ENCODE measurements at regions not wholly inside any gene's neighbourhood (a gene's known extent, or its start where the extent isn't known, plus 50 kb on each side); places are given as distances from the start of the nearest gene placed in this dataset.

DNA sequence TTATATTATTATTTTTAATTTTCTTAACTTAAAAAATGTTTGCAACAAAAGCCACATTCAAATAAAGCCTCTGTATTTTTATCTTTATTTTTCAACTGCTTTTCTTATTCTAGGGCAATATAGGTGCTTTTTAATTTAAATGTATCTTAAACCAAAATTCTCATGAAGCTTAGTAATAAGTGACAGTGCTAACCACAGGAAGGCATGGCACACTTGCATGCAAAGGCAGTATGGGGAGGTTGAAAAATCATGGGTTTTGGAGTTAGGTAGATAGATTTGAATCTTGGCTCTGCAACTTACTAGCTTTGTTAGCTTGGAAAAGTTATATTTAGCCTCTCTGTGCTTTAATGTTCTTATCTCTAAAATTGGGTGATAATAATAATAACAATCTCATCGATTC is 458.0 kb downstream of the DMAC1 start:
- Histone ChIP-seq H3K9me3 (ENCODE audit: control insufficient read depth, low read depth, low read length) (no peaks in the 10 kb centered on the region), H2AFZ (ENCODE audit: control insufficient read depth, low read length) (no peak overlapping the region), H3K9ac (ENCODE audit: control insufficient read depth, extremely low read depth, insufficient read depth, low read length) (no peak overlapping the region), H3K4me2 (ENCODE audit: control insufficient read depth, extremely low read depth, insufficient read depth, low read depth, low read length) (no peak overlapping the region), H3K9me1 (ENCODE audit: control insufficient read depth, extremely low read depth, insufficient read depth, low read length) (no peaks in the 10 kb centered on the region), H3K79me2 (ENCODE audit: control insufficient read depth, insufficient read depth, low read length) (no peaks in the 10 kb centered on the region), H3K27me3 (ENCODE audit: control insufficient read depth, extremely low read depth, insufficient read depth, low read length) (no peaks in the 10 kb centered on the region), H3K36me3 (ENCODE audit: control insufficient read depth in 2 of 2, extremely low read depth in 1 of 2, insufficient read depth in 2 of 2, low read length in 2 of 2) (no peaks in the 10 kb centered on the region), H4K20me1 (ENCODE audit: control insufficient read depth, extremely low read depth, insufficient read depth, low read length) (no peaks in the 10 kb centered on the region), H3K27ac (ENCODE audit: control insufficient read depth, insufficient read depth, low read length) (no peak overlapping the region), H3K4me1 (ENCODE audit: control insufficient read depth, extremely low read depth, insufficient read depth, low read length) (no peaks in the 10 kb centered on the region), H3K4me3 (ENCODE audit: control insufficient read depth in 2 of 3, extremely low read depth in 1 of 3, insufficient read depth in 2 of 3, low read depth in 1 of 3, low read length in 3 of 3) (no peak overlapping the region)
- dilution Hi-C loops (cut with MboI; ENCODE audit: extremely low pct_ligation_motif_present, low sequenced_read_pairs): no loop called here
- FAIRE-seq (no peak), DNase-seq (ENCODE audit: low read depth, low spot score) (no peak)
- TF ChIP-seq EZH2 (IDR thresholded peaks at IDR 0.05; ENCODE audit: low read length): no peak
- TF ChIP-seq, protein P1, sequence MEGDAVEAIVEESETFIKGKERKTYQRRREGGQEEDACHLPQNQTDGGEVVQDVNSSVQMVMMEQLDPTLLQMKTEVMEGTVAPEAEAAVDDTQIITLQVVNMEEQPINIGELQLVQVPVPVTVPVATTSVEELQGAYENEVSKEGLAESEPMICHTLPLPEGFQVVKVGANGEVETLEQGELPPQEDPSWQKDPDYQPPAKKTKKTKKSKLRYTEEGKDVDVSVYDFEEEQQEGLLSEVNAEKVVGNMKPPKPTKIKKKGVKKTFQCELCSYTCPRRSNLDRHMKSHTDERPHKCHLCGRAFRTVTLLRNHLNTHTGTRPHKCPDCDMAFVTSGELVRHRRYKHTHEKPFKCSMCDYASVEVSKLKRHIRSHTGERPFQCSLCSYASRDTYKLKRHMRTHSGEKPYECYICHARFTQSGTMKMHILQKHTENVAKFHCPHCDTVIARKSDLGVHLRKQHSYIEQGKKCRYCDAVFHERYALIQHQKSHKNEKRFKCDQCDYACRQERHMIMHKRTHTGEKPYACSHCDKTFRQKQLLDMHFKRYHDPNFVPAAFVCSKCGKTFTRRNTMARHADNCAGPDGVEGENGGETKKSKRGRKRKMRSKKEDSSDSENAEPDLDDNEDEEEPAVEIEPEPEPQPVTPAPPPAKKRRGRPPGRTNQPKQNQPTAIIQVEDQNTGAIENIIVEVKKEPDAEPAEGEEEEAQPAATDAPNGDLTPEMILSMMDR (optimal IDR thresholded peaks at IDR 0.05 in 1 of 3, IDR thresholded peaks at IDR 0.05 in 1 of 3, conservative IDR thresholded peaks at IDR 0.05 in 1 of 3; ENCODE audit: extremely low read depth in 1 of 3, insufficient read depth in 2 of 3, low read length in 3 of 3): no peak

- no peak overlapping the region for H3K27ac ChIP-seq (ENCODE audit: control insufficient read depth, insufficient read depth, low read length)
- H3K9me3 ChIP-seq (ENCODE audit: control insufficient read depth, low read depth, low read length): no peaks in the 10 kb centered on the region
- TF ChIP-seq, protein P1 (optimal IDR thresholded peaks at IDR 0.05 in 1 of 3, IDR thresholded peaks at IDR 0.05 in 1 of 3, conservative IDR thresholded peaks at IDR 0.05 in 1 of 3; ENCODE audit: extremely low read depth in 1 of 3, insufficient read depth in 2 of 3, low read length in 3 of 3): no peak
- no peak for TF ChIP-seq EZH2 (IDR thresholded peaks at IDR 0.05; ENCODE audit: low read length)
- no peak overlapping the region for H3K9ac ChIP-seq (ENCODE audit: control insufficient read depth, extremely low read depth, insufficient read depth, low read length)
- no peaks in the 10 kb centered on the region for H3K79me2 ChIP-seq (ENCODE audit: control insufficient read depth, insufficient read depth, low read length)
- no peaks in the 10 kb centered on the region for H3K27me3 ChIP-seq (ENCODE audit: control insufficient read depth, extremely low read depth, insufficient read depth, low read length)
- no peak overlapping the region for H3K4me3 ChIP-seq (ENCODE audit: control insufficient read depth in 2 of 3, extremely low read depth in 1 of 3, insufficient read depth in 2 of 3, low read depth in 1 of 3, low read length in 3 of 3)
- no peaks in the 10 kb centered on the region for H4K20me1 ChIP-seq (ENCODE audit: control insufficient read depth, extremely low read depth, insufficient read depth, low read length)
- H2AFZ ChIP-seq (ENCODE audit: control insufficient read depth, low read length): no peak overlapping the region
- dilution Hi-C loops (cut with MboI; ENCODE audit: extremely low pct_ligation_motif_present, low sequenced_read_pairs): no loop called here
- no peak overlapping the region for H3K4me2 ChIP-seq (ENCODE audit: control insufficient read depth, extremely low read depth, insufficient read depth, low read depth, low read length)
- FAIRE-seq (no peak), DNase-seq (ENCODE audit: low read depth, low spot score) (no peak)
- H3K4me1 ChIP-seq (ENCODE audit: control insufficient read depth, extremely low read depth, insufficient read depth, low read length): no peaks in the 10 kb centered on the region
- H3K9me1 ChIP-seq (ENCODE audit: control insufficient read depth, extremely low read depth, insufficient read depth, low read length): no peaks in the 10 kb centered on the region
- no peaks in the 10 kb centered on the region for H3K36me3 ChIP-seq (ENCODE audit: control insufficient read depth in 2 of 2, extremely low read depth in 1 of 2, insufficient read depth in 2 of 2, low read length in 2 of 2)
Observed at GRCh38 chr9:7340451-7340850, 459.1 kb downstream of the DMAC1 start.

Measured in keratinocyte (primary cell).